ENCODE measurements at regions not wholly inside any gene's neighbourhood (a gene's known extent, or its start where the extent isn't known, plus 50 kb on each side); places are given as distances from the start of the nearest gene placed in this dataset.
"Not testable (repeated sequence)": the region's sequence is repeated elsewhere in the genome, so short reads cannot be mapped to it uniquely, and the experiment has no call there.

DNA sequence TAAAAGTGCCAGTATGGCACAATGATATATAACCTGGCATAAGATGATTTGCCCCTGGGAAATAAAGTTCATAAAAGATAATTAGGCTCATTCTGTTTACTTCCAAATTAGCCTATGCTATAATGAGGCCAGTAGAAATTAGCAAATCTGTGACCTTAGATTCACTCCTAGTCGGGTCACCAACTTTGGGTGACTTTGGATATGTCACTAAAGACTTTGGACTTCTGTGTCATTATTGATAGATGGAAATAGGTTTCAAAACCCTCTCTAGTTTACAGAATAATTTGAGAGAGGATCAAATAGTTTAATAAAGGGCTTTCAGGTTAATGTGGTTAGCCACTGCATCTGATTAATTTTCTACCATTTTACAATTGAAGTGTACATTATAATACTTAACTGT lies 1869.3 kb upstream of the FLRT2 start:
- DNase-seq: no peak

DNA sequence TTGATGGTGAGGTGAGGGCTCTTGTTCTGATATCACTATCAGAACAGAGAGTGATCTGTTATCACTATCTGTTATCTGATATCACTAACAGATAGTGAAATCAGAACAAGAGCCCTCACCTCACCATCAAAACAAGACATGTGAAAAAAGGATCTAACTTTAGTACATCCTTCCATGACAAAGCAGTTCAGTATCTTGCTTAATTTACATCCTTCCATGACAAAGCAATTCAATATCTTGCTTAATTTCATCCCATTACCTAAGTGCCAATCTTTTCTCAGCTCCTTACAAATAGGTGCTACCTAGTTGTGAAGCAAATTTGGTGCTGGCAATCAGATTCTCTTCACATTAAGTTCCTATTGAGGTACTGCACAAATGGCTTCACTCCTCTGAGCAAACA lies 1865.6 kb upstream of the FLRT2 start:
- no peak for DNase-seq

- no peak for DNase-seq
Measured at GRCh38 chr14:83689265-83689664, 1840.7 kb upstream of the FLRT2 start.

DNA sequence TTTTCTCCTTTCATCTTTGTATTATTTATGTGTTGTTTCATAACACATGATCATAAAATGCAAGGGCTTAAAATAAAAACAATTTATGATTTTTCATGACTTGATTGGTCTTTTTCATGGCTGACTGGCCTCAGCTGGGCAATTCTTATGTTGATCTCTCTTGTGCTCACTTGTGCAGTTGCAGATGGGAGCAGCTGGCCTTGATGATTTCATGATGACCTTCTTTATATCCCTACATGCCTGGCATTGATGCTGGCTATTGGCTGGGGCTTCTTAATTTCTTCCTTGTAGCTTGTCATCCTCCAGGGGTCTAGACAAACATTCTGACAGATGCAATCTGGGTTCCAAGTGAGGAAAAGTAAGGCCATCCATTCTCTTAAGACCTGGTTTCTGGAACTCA lies 1832.8 kb upstream of the FLRT2 start:
- DNase-seq: no peak

GRCh38 chr14:83702619-83703018 lies 1827.3 kb upstream of the FLRT2 start:
- no peak for DNase-seq

GRCh38 chr14:83706231-83706954 lies 1823.6 kb upstream of the FLRT2 start:
- no peak for DNase-seq

- no peak for DNase-seq
Measured at GRCh38 chr14:83707056-83707455, 1822.9 kb upstream of the FLRT2 start.

- DNase-seq: no peak
Measured at GRCh38 chr14:83709116-83709515, 1820.8 kb upstream of the FLRT2 start.

DNA sequence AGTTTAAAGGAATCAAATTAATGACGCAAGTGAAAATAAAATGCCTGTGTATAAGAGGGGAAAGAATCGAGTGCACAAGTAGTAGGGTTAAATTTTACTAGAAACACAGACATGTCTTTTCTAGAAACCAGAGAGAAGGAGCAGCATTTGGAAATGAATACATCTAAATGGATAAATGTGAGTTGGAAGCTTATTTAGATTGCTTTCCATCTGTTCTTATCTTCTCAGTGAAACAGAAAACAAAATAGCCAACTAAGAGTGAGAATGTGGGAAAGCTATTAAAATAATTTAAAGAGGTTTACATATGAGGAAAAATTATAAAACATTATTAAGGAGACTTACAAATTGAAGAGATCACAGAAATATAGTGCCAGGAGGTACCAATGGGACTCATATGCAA lies 1818.9 kb upstream of the FLRT2 start:
- DNase-seq: no peak

DNA sequence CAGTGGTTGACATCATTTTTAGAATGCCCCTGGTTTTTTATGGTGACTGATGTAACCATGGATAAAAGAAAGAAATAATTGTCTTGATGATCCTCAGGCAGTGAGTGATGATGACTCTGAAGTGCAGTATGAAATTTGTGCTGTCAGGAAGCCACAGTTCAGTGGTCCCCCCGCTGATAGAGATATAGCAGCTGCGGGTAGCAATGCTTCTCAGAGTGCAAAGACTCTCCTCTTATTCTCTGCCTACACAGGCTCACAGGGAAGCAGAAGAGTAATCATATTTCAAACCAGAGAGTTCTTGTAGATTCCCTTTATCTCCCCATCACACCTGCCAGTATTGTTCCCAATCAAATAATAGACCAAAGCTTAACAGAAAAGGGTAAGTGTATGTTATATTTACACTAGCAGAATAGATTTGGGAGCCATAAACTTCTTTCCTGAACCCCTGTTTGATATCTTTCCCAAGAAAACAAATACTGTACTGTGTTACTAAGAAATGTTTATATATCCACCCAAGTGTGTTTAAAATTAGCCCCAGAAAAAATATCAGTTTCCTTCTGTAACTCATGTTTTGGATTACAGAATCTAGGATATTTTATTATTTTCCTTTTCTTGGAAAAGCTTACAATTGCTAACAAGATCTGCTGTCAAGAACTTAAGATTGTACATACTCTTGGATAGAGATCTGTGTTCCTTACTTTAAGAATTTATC lies 1817.4 kb upstream of the FLRT2 start:
- no peak for DNase-seq

GRCh38 chr14:83713732-83714131 lies 1816.2 kb upstream of the FLRT2 start:
- no peak for DNase-seq

DNA sequence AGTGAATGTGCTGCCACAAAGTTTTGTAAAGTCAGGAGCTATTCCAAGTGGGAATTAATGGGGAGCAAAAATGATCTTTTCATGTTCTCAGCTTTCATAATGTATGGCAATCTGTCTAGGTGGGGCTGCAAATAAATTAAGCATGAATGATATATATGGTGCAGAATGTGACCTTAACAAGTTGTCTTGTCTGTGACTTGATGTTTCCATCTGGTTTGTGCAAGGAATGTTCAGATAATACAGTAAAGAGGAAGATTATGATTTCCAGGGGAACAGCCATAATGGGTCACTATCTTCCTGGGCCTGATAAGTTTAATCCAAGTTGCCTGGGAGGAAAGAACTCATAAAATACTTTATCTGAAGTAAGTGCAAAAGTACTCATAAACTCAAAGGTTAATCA lies 1815.8 kb upstream of the FLRT2 start:
- no peak for DNase-seq

- DNase-seq: not testable (repeated sequence)
Measured at GRCh38 chr14:83719435-83719834, 1810.5 kb upstream of the FLRT2 start.

DNA sequence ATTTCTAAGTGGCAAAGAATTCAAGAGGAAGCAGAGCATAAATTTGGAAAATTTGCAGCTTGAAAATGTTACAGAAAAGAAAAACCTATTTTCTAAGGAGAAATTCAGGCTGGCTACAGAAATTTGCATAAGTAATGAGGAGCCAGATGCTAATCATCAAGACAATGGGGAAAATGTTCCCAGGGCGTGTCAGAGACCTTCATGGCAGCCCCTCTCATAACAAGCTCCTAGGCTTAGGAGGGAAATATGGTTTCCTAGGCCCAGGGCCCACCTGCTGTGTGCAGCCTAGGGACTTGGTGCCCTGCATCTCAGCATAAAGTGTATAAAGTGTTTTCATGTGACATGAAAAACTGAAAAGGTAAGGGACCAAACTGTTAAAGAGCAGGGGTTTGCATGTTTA lies 1796.3 kb upstream of the FLRT2 start:
- DNase-seq: no peak

GRCh38 chr14:83734431-83734830 lies 1795.5 kb upstream of the FLRT2 start:
- DNase-seq: no peak

DNA sequence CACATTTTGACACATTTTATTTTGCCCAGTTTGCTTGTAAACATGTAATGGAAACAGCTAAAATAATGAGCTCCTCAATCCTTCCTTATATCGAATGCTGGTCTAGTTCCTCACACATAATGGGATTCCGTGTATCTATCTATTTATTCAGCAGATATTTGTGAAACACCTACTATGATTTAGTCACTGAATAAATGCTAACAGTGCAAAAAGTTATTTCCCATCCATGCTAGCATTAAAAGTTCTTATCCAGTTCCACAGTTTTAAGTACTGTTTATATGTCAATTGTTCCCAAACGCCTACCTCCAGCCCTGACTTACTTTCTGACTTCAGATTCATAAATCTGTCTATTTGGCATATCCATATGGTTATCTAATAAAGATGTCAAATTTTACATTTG lies 1788.7 kb upstream of the FLRT2 start:
- DNase-seq: no peak

- DNase-seq: no peak
Measured at GRCh38 chr14:83744224-83744623, 1785.7 kb upstream of the FLRT2 start.

GRCh38 chr14:83744891-83745290 lies 1785.1 kb upstream of the FLRT2 start:
- DNase-seq: no peak

DNA sequence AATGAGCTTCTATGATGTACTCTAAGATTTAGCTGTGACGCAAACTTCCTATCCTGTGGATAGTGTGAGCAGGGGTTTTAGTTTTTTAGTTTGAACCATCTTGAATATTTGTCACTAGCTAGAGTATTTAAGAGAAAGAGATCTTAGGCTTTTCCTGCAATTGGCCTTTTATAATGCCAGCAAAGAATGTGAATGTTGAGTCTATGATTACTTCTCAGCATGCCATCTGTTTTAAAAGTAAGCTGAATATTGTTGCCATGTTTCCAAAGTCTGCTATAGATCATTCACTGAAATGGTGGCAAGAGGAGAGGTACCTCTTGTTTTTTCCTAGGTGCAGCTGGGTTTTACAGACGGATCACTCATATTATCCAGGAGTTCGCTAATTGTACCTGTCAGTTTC lies 1783.6 kb upstream of the FLRT2 start:
- DNase-seq: no peak

DNA sequence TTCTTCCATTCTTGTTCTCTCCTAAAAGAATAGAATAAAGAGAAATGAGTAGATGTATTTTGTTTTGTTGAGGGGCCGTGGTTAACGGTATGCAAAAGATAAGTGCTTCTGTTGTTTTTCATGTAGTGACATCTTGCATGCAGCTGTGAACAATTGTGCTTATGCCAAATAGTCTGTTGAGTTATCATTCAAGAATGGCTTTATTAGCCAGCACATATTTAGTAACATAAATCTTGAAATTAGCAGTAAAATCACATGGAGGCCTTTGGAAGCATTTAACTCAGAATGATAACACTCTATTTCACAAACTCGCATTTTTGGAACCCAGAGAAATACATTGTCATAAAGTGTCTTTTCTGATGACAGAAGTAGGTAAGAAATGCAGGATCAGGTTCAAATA lies 1772.0 kb upstream of the FLRT2 start:
- no peak for DNase-seq

DNA sequence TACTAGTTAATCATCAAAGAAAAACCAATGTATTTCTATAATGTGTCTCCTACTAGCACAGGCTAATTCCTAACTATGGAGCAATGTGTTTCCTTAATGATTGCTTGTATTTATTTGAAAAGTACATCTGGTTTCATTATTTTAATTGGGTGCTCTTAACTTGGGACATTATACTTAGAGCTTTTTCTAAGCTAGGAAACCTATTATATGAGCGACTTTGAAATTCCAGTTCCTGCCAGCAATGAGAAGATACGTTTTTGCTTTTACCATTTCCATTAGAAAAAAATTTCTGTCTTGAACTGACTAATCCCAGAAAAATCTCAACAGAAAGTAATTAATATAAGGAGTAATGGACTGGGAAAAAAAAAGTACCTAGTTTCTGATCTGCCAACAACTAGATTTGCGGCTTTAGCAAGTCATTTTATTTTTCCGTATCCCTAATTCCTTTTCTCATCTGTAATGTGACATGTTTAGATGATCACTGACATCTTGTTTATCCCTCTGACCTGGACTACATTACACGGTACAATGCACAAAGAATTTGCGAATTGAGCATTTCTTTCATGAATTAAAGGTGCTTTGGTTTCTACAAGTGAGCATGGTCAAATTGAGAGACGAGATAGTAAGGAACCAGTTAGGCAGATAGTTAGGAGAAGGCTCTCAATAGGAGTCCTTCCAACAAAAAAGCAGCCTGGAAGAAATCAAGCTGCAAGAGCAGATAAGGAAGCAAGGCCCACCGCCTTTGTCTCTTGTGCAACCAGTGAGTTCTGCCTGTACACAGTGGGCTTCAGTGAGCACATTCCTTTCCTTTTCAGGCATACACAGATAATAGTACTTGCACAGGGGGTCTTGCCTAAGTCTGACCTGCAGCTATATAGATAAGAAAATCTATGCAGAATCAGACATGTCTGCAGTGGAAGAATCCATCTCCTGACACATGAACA lies 1765.0 kb upstream of the FLRT2 start:
- no peak for DNase-seq

GRCh38 chr14:83777516-83777915 lies 1752.4 kb upstream of the FLRT2 start:
- DNase-seq: no peak

DNA sequence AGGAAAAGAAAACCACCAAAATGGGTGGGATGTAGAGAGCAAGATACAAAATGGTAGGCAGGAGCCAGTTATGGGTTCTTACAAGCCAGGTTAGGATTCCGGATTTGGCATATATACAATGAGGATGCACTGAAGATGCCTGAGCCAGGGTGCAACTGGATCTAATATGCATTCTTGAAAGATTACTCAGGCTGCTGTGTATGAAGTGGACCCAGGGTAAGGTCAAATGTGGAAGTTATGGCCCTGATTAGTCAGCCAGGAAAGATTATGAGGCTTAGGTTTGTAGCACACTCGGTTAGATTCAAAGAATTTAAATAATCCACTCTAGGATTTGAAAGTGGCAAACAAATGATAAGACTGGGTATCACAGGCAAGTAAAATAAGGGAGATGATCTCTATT lies 1750.7 kb upstream of the FLRT2 start:
- no peak for DNase-seq

DNA sequence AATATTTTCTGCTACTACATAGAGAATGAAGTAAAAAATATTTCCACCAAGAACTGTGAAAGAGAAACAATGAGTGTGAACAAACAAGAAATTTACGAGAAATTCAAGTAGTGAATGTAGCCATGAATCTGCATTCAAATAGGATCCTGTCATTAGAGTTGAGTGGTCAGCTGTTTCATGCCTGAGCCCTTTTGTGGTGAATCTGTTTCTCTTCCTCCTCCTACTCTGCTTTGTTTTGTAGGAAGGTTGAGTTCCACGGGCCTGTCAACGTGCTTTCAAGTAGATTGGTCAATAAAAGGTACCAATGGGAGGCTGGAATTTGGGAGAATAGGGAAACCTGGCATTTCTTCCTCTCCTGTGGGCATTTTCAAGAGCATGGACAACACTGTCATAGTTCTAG lies 1749.6 kb upstream of the FLRT2 start:
- no peak for DNase-seq

Measured in left hindlimb (tissue), 1 donor.